T-helper 17 cell (primary cell): ENCODE measurements at regions not wholly inside any gene's neighbourhood (a gene's known extent, or its start where the extent isn't known, plus 50 kb on each side); places are given as distances from the start of the nearest gene placed in this dataset.
"Not testable (repeated sequence)": the region's sequence is repeated elsewhere in the genome, so short reads cannot be mapped to it uniquely, and the experiment has no call there.

Experiments used
- ATAC-seq: fragments of 150-1000 bp; cut with Tn5 transposase; 2 replicates; pipeline ENCODE4 v1.10.0; 2021; ENCODE audit warnings: mild to moderate bottlenecking, moderate library complexity
- DNase-seq, 3 donors: peaks; one replicate each; pipeline versions ENCODE4 v3.0.0 to v3.0.0-alpha.2; 2020 to 2021
- H3K9me3 ChIP-seq: one replicate; pipeline ENCODE4 v1.7.0; 2013; ENCODE audit warnings: low read length, mild to moderate bottlenecking; ENCODE audit not compliant: control insufficient read depth, poor library complexity, severe bottlenecking
- H3K27ac Mint-ChIP-seq: one replicate; pipeline ENCODE4 v1.8.0; 2022; ENCODE audit warnings: mild to moderate bottlenecking, moderate library complexity, mixed read lengths
- H3K27me3 Mint-ChIP-seq: one replicate; pipeline ENCODE4 v1.8.0; 2022; ENCODE audit warnings: mixed read lengths
- H3K36me3 Mint-ChIP-seq: one replicate; pipeline ENCODE4 v1.8.0; 2022; ENCODE audit warnings: low read depth, mixed read lengths
- H3K4me1 Mint-ChIP-seq: one replicate; pipeline ENCODE4 v1.8.0; 2022; ENCODE audit warnings: mild to moderate bottlenecking, mixed read lengths
- H3K4me3 Mint-ChIP-seq: one replicate; pipeline ENCODE4 v1.8.0; 2022; ENCODE audit warnings: mild to moderate bottlenecking, moderate library complexity, mixed read lengths

DNA sequence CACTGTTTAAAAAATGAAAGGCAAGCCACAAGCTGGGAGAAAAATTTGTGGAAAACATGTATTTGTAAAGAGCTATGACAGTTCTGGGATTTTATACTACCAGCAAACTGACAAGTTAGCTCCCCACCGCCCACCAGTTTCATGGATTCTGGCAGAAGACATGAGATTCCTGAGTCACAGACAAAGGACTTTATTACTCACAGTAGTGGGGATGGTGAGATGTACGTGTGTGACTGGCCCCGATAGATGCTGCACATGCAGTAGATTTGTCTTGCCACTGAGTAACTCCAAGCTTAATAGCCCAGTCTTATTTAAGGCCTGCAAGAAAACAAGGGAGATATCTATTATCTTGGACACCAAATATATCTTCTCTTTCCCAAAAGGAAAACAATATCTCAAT is 281.7 kb downstream of the AHR start:
- ATAC-seq (no peak), DNase-seq (no peak)
- no peak overlapping the region for H3K4me3 Mint-ChIP-seq
- no peak overlapping the region for H3K27ac Mint-ChIP-seq
- H3K4me1 Mint-ChIP-seq = peaks cover 2% of the 10 kb centered on the region
- H3K9me3 ChIP-seq = no peaks in the 10 kb centered on the region
- H3K27me3 Mint-ChIP-seq = no peaks in the 10 kb centered on the region
- H3K36me3 Mint-ChIP-seq = no peaks in the 10 kb centered on the region

GRCh38 chr7:17580856-17581255 is 282.4 kb downstream of the AHR start:
- Mint-ChIP-seq H3K27me3 (peaks cover 6% of the 10 kb centered on the region), H3K4me3 (no peak overlapping the region), H3K4me1 (peaks cover 2% of the 10 kb centered on the region), H3K36me3 (no peaks in the 10 kb centered on the region), H3K27ac (no peak overlapping the region)
- DNase-seq (no peak), ATAC-seq (no peak)
- no peaks in the 10 kb centered on the region for H3K9me3 ChIP-seq

- no peaks in the 10 kb centered on the region for H3K9me3 ChIP-seq
- peaks cover 2% of the 10 kb centered on the region for H3K4me1 Mint-ChIP-seq
- DNase-seq (no peak), ATAC-seq (no peak)
- peaks cover 10% of the 10 kb centered on the region for H3K27me3 Mint-ChIP-seq
- no peak overlapping the region for H3K27ac Mint-ChIP-seq
- H3K36me3 Mint-ChIP-seq = no peaks in the 10 kb centered on the region
- H3K4me3 Mint-ChIP-seq = no peak overlapping the region
Observed at GRCh38 chr7:17581301-17581700, 282.8 kb downstream of the AHR start.

- not testable (repeated sequence) for H3K4me1 Mint-ChIP-seq, H3K27ac Mint-ChIP-seq, H3K9me3 ChIP-seq, H3K4me3 Mint-ChIP-seq, H3K36me3 Mint-ChIP-seq, DNase-seq, ATAC-seq
- H3K27me3 Mint-ChIP-seq = peaks cover 18% of the 10 kb centered on the region
Observed at GRCh38 chr7:17582696-17583095, 284.2 kb downstream of the AHR start.

DNA sequence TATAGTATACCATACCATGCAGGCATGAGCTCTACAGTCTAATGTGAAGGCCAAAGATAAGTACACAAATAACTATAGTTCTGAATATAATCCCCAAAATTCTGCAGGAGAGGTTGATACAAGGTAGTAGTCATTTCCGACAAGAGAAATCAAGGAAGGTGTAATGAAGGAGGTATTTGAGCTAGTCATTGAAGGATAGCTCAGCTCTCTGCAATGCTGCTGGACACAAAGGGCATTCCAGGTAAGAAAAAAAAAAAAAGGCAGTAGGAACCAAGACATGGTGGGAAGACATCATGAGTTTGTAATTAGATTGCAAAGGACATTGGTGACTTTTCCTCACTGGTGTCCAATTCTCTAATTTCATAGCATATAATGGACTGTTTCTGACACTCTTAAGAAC is 285.3 kb downstream of the AHR start:
- Mint-ChIP-seq H3K27me3 (peaks cover 18% of the 10 kb centered on the region), H3K27ac (no peak overlapping the region), H3K36me3 (no peaks in the 10 kb centered on the region), H3K4me3 (no peak overlapping the region), H3K4me1 (peaks cover 2% of the 10 kb centered on the region)
- no peaks in the 10 kb centered on the region for H3K9me3 ChIP-seq
- ATAC-seq (no peak), DNase-seq (no peak)

DNA sequence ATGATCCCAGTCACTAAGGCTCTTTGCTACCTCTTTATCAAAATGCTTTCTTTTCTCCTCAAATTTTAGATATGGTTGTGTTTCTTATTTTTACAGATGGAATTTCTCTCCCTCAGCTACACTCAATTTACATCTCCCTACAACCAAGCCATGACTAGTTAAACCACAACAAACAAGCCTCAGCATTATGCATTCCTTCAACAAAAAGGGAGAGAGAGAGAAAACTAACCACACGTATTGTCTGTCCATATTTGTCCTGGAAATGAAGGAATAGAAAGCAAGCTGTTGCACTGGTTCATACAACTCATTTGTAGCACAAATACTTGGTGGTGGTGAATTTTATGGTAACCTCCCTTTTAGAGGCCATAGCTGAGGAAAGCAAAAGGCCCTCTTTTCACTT is 286.4 kb downstream of the AHR start:
- ATAC-seq (no peak), DNase-seq (no peak)
- H3K4me1 Mint-ChIP-seq = peaks cover 2% of the 10 kb centered on the region
- H3K27ac Mint-ChIP-seq = no peak overlapping the region
- H3K27me3 Mint-ChIP-seq = peaks cover 18% of the 10 kb centered on the region
- no peak overlapping the region for H3K4me3 Mint-ChIP-seq
- H3K36me3 Mint-ChIP-seq = no peaks in the 10 kb centered on the region
- no peaks in the 10 kb centered on the region for H3K9me3 ChIP-seq

DNA sequence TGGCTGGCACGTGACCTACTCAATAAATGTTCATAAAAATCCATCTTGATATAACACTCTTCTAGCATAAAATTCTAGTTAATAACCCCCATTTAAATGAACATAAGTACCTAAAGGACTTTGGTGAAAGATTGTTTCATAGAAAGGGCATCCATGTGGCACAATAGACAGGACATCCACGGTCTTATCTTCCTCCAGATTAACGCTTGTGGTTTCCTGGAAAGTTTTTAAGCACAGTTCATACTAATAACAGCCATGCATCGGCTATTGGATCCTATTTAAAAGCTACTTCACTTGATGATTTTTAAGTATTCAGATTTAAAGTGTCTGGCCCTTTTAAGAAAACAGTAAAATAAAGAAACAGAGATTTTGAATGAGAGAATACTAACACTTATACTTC is 288.3 kb downstream of the AHR start:
- Mint-ChIP-seq H3K36me3 (no peaks in the 10 kb centered on the region), H3K27me3 (peaks cover 24% of the 10 kb centered on the region), H3K4me1 (peaks cover 2% of the 10 kb centered on the region), H3K27ac (no peak overlapping the region), H3K4me3 (no peak overlapping the region)
- H3K9me3 ChIP-seq = no peaks in the 10 kb centered on the region
- ATAC-seq = no peak
- no peak for DNase-seq

GRCh38 chr7:17588730-17589129 is 290.3 kb downstream of the AHR start:
- H3K27me3 Mint-ChIP-seq = peaks cover 24% of the 10 kb centered on the region
- no peak for ATAC-seq

DNA sequence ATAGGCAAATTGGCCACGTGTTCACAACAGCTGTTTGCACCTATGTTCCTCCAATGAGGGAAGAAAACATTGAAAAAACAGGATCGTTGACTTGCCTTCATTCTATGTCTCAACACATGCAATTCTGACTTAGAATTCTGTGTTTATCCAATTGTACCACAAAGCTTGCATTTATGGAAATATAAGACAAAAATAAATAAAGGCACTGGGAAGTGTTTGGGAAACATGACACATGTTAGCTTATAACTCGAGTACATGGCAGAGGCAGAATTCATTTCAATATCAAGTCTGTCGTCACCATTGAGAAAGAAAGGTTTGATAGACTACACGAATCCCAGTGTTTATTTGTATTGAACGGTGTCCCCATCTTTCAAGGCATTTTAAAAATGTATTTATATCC is 291.2 kb downstream of the AHR start:
- Mint-ChIP-seq H3K27ac (no peak overlapping the region), H3K4me3 (no peak overlapping the region), H3K27me3 (peaks cover 24% of the 10 kb centered on the region), H3K36me3 (no peaks in the 10 kb centered on the region), H3K4me1 (no peaks in the 10 kb centered on the region)
- H3K9me3 ChIP-seq = no peaks in the 10 kb centered on the region
- no peak for DNase-seq
- ATAC-seq = no peak

More at GRCh38 chr7:17588730-17589129, 290.3 kb downstream of the AHR start:
- H3K9me3 ChIP-seq = no peaks in the 10 kb centered on the region
- Mint-ChIP-seq H3K27ac (no peak overlapping the region), H3K36me3 (no peaks in the 10 kb centered on the region), H3K4me1 (no peaks in the 10 kb centered on the region), H3K4me3 (no peak overlapping the region)
- no peak for DNase-seq

- H3K27ac Mint-ChIP-seq = no peak overlapping the region
- no peak overlapping the region for H3K4me3 Mint-ChIP-seq
- H3K9me3 ChIP-seq = no peaks in the 10 kb centered on the region
- DNase-seq (no peak), ATAC-seq (no peak)
- H3K36me3 Mint-ChIP-seq = no peaks in the 10 kb centered on the region
- H3K4me1 Mint-ChIP-seq = no peaks in the 10 kb centered on the region
- H3K27me3 Mint-ChIP-seq = peaks cover 24% of the 10 kb centered on the region
Observed at GRCh38 chr7:17590221-17590620, 291.8 kb downstream of the AHR start.

GRCh38 chr7:17593819-17594419 is 295.5 kb downstream of the AHR start:
- peaks cover 17% of the 10 kb centered on the region for H3K27me3 Mint-ChIP-seq
- H3K36me3 Mint-ChIP-seq = no peaks in the 10 kb centered on the region
- DNase-seq (no peak), ATAC-seq (no peak)
- H3K27ac Mint-ChIP-seq = no peak overlapping the region
- H3K4me3 Mint-ChIP-seq = no peak overlapping the region
- no peaks in the 10 kb centered on the region for H3K9me3 ChIP-seq
- H3K4me1 Mint-ChIP-seq = peaks cover 3% of the 10 kb centered on the region

DNA sequence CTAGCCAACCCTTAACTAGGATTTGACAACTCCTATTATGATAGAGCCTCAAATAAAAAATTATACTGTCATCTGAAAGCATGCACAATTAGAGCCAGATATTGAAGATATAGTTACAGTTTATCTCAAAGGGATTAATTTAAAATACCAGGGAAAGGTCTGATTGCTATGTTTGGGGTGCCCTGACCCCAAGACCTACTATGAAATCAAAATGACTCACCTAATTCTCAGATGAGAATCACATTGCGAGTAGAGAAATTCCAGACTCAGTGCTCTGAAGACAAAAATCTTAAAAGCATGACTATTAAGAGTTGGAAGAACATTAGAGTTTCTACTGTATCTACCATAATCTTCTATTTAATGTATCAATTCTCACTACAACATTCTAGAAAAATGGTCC is 297.1 kb downstream of the AHR start:
- peaks cover 3% of the 10 kb centered on the region for H3K4me1 Mint-ChIP-seq
- no peak overlapping the region for H3K27ac Mint-ChIP-seq
- DNase-seq (no peak), ATAC-seq (no peak)
- no peak overlapping the region for H3K4me3 Mint-ChIP-seq
- H3K9me3 ChIP-seq = no peaks in the 10 kb centered on the region
- no peaks in the 10 kb centered on the region for H3K36me3 Mint-ChIP-seq
- peaks cover 11% of the 10 kb centered on the region for H3K27me3 Mint-ChIP-seq

DNA sequence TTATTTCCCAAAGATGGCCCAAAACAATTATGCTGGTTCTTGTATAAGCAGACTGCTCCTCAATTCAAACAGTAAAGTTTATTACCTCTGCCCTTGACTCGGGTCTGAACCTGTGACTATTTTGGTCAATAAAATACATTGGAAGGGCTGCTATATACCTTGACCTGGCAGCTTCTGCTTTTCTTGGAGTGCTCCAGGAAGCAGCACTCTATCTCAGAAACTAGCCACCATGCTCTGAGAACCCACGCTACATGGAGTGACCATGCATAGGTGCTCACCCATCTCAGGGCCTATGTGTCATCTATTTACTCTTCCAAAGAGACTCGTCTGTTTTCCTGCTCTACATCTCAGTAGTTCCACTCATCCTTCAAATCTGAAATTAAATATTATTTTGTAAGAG is 299.9 kb downstream of the AHR start:
- H3K4me1 Mint-ChIP-seq = peaks cover 3% of the 10 kb centered on the region
- no peak for ATAC-seq

GRCh38 chr7:17598846-17599245 is 300.4 kb downstream of the AHR start:
- peaks cover 3% of the 10 kb centered on the region for H3K4me1 Mint-ChIP-seq
- ATAC-seq = no peak

More for the DNA sequence above, 299.9 kb downstream of the AHR start:
- Mint-ChIP-seq H3K36me3 (no peaks in the 10 kb centered on the region), H3K27ac (no peak overlapping the region), H3K4me3 (no peak overlapping the region), H3K27me3 (peaks cover 11% of the 10 kb centered on the region)
- DNase-seq = no peak
- no peaks in the 10 kb centered on the region for H3K9me3 ChIP-seq

More at GRCh38 chr7:17598846-17599245, 300.4 kb downstream of the AHR start:
- DNase-seq = no peak
- H3K36me3 Mint-ChIP-seq = no peaks in the 10 kb centered on the region
- H3K27me3 Mint-ChIP-seq = peaks cover 11% of the 10 kb centered on the region
- no peaks in the 10 kb centered on the region for H3K9me3 ChIP-seq
- H3K4me3 Mint-ChIP-seq = no peak overlapping the region
- H3K27ac Mint-ChIP-seq = no peak overlapping the region
